GM18868 (cell line): ENCODE measurements at regions not wholly inside any gene's neighbourhood (a gene's known extent, or its start where the extent isn't known, plus 50 kb on each side); places are given as distances from the start of the nearest gene placed in this dataset.
A peak's percentile ranks its signal among the peaks of the same experiment; 100 is the strongest.
"Not testable (repeated sequence)": the region's sequence is repeated elsewhere in the genome, so short reads cannot be mapped to it uniquely, and the experiment has no call there.

ENCODE experiments used
- ATAC-seq: cut with Tn5 transposase; IDR thresholded peaks from one replicate; pipeline ENCODE4 v1.9.1; 2021; ENCODE audit warnings: mild to moderate bottlenecking, moderate library complexity; ENCODE audit not compliant: unreplicated experiment

GRCh38 chr16:14002416-14002990, 68.6 kb upstream of the MRTFB start:
- ATAC-seq: no peak

- no peak for ATAC-seq
These were observed 68.0 kb upstream of the MRTFB start for GRCh38 chr16:14003074-14003570.

GRCh38 chr16:14004031-14004728, 66.9 kb upstream of the MRTFB start:
- no peak for ATAC-seq

- ATAC-seq: no peak
These were observed 66.3 kb upstream of the MRTFB start for GRCh38 chr16:14004729-14005315.

- ATAC-seq: no peak
These were observed 65.8 kb upstream of the MRTFB start for GRCh38 chr16:14005335-14005734.

GRCh38 chr16:14007450-14007849, 63.7 kb upstream of the MRTFB start:
- peak; percentile 53 for ATAC-seq

GRCh38 chr16:14011001-14011400, 60.1 kb upstream of the MRTFB start:
- ATAC-seq: no peak

- no peak for ATAC-seq
These were observed 59.3 kb upstream of the MRTFB start for GRCh38 chr16:14011846-14012245.

- no peak for ATAC-seq
These were observed 58.0 kb upstream of the MRTFB start for GRCh38 chr16:14013145-14013570.

- ATAC-seq: no peak
These were observed 57.4 kb upstream of the MRTFB start for GRCh38 chr16:14013571-14014283.

- ATAC-seq: no peak
These were observed 56.9 kb upstream of the MRTFB start for GRCh38 chr16:14014284-14014625.

- ATAC-seq: no peak
These were observed 56.1 kb upstream of the MRTFB start for GRCh38 chr16:14015033-14015432.

- ATAC-seq: no peak
These were observed 55.7 kb upstream of the MRTFB start for GRCh38 chr16:14015461-14015860.

GRCh38 chr16:14015948-14016347, 55.2 kb upstream of the MRTFB start:
- no peak for ATAC-seq

GRCh38 chr16:14016362-14016761, 54.8 kb upstream of the MRTFB start:
- ATAC-seq: not testable (repeated sequence)

GRCh38 chr16:14017886-14018285, 53.2 kb upstream of the MRTFB start:
- no peak for ATAC-seq

- no peak for ATAC-seq
These were observed 52.3 kb upstream of the MRTFB start for GRCh38 chr16:14018851-14019250.

- no peak for ATAC-seq
These were observed 51.0 kb upstream of the MRTFB start for GRCh38 chr16:14020141-14020540.
